ENCODE measurements at regions not wholly inside any gene's neighbourhood (a gene's known extent, or its start where the extent isn't known, plus 50 kb on each side); places are given as distances from the start of the nearest gene placed in this dataset.

GRCh38 chr3:160136421-160136820 is 88.8 kb upstream of the C3orf80 start:
- DNase-seq, result no peak
- intact Hi-C loops (cut with micrococcal nuclease), result no loop called here
- Mint-ChIP-seq H3K36me3 (ENCODE audit: low read depth) (no peaks in the 10 kb centered on the region), H3K4me3 (no peak overlapping the region), H3K4me1 (ENCODE audit: low read depth) (peaks cover 5% of the 10 kb centered on the region), H3K27me3 (ENCODE audit: low read depth) (peaks cover 3% of the 10 kb centered on the region), H3K27ac (no peak overlapping the region), H3K9me3 (no peaks in the 10 kb centered on the region)
- CTCF ChIA-PET, result interaction anchor here (0.6 kb wide), 1 partner anchor 356 kb away, joined by 3 read pairs; no protein-coding TSS in a partner anchor

GRCh38 chr3:160139291-160139690 is 85.9 kb upstream of the C3orf80 start:
- H3K4me1 Mint-ChIP-seq (ENCODE audit: low read depth), result peaks cover 5% of the 10 kb centered on the region
- CTCF ChIA-PET, result interaction anchor here (0.7 kb wide), 2 partner anchors 286 to 983 kb away, joined by 3 to 5 read pairs; no protein-coding TSS in a partner anchor

GRCh38 chr3:160140756-160141155 is 84.5 kb upstream of the C3orf80 start:
- DNase-seq, result peak; percentile 24
- CTCF ChIA-PET, result no interaction called here
- Mint-ChIP-seq H3K27ac (no peak overlapping the region), H3K9me3 (peaks cover 8% of the 10 kb centered on the region), H3K4me3 (no peak overlapping the region), H3K27me3 (ENCODE audit: low read depth) (peaks cover 6% of the 10 kb centered on the region), H3K36me3 (ENCODE audit: low read depth) (no peaks in the 10 kb centered on the region), H3K4me1 (ENCODE audit: low read depth) (peaks cover 5% of the 10 kb centered on the region)
- intact Hi-C loops (cut with micrococcal nuclease), result no loop called here

More at GRCh38 chr3:160139291-160139690, 85.9 kb upstream of the C3orf80 start:
- Mint-ChIP-seq H3K9me3 (peaks cover 8% of the 10 kb centered on the region), H3K27ac (no peak overlapping the region), H3K4me3 (no peak overlapping the region), H3K36me3 (ENCODE audit: low read depth) (no peaks in the 10 kb centered on the region), H3K27me3 (ENCODE audit: low read depth) (peaks cover 6% of the 10 kb centered on the region)
- intact Hi-C loops (cut with micrococcal nuclease), result no loop called here
- DNase-seq, result no peak

- Mint-ChIP-seq H3K9me3 (peaks cover 8% of the 10 kb centered on the region), H3K27me3 (ENCODE audit: low read depth) (peaks cover 6% of the 10 kb centered on the region), H3K4me3 (no peak overlapping the region), H3K27ac (no peak overlapping the region), H3K4me1 (ENCODE audit: low read depth) (peaks cover 5% of the 10 kb centered on the region), H3K36me3 (ENCODE audit: low read depth) (no peaks in the 10 kb centered on the region)
- intact Hi-C loops (cut with micrococcal nuclease), result no loop called here
- no peak for DNase-seq
- CTCF ChIA-PET, result interaction anchor here (0.6 kb wide), 1 partner anchor 348 kb away, joined by 3 read pairs; no protein-coding TSS in a partner anchor
Measured at GRCh38 chr3:160141485-160142185, 83.6 kb upstream of the C3orf80 start.

- Mint-ChIP-seq H3K4me1 (ENCODE audit: low read depth) (peaks cover 5% of the 10 kb centered on the region), H3K4me3 (no peak overlapping the region), H3K9me3 (peaks cover 8% of the 10 kb centered on the region), H3K27ac (no peak overlapping the region), H3K27me3 (ENCODE audit: low read depth) (peaks cover 6% of the 10 kb centered on the region), H3K36me3 (ENCODE audit: low read depth) (no peaks in the 10 kb centered on the region)
- no peak for DNase-seq
- CTCF ChIA-PET, result interaction anchor here (1.3 kb wide), 1 partner anchor 20 kb away, joined by 4 read pairs; no protein-coding TSS in a partner anchor
- intact Hi-C loops (cut with micrococcal nuclease), result no loop called here
Measured at GRCh38 chr3:160143482-160143881, 81.7 kb upstream of the C3orf80 start.

- CTCF ChIA-PET, result no interaction called here
Measured at GRCh38 chr3:160150066-160150465, 75.2 kb upstream of the C3orf80 start.

GRCh38 chr3:160150525-160150924 is 74.7 kb upstream of the C3orf80 start:
- Mint-ChIP-seq H3K4me3 (no peak overlapping the region), H3K36me3 (ENCODE audit: low read depth) (no peaks in the 10 kb centered on the region), H3K27ac (no peak overlapping the region), H3K27me3 (ENCODE audit: low read depth) (no peaks in the 10 kb centered on the region), H3K4me1 (ENCODE audit: low read depth) (no peaks in the 10 kb centered on the region), H3K9me3 (no peaks in the 10 kb centered on the region)
- intact Hi-C loops (cut with micrococcal nuclease), result no loop called here
- DNase-seq, result no peak
- CTCF ChIA-PET, result no interaction called here

More at GRCh38 chr3:160150066-160150465, 75.2 kb upstream of the C3orf80 start:
- Mint-ChIP-seq H3K4me1 (ENCODE audit: low read depth) (no peaks in the 10 kb centered on the region), H3K4me3 (no peak overlapping the region), H3K27me3 (ENCODE audit: low read depth) (no peaks in the 10 kb centered on the region), H3K9me3 (no peaks in the 10 kb centered on the region), H3K36me3 (ENCODE audit: low read depth) (no peaks in the 10 kb centered on the region), H3K27ac (no peak overlapping the region)
- intact Hi-C loops (cut with micrococcal nuclease), result no loop called here
- DNase-seq, result no peak

- CTCF ChIA-PET, result interaction anchor here (0.7 kb wide), 1 partner anchor 711 kb away, joined by 3 read pairs; no protein-coding TSS in a partner anchor
- H3K4me3 Mint-ChIP-seq, result no peak overlapping the region
- DNase-seq, result no peak
- no peaks in the 10 kb centered on the region for H3K27me3 Mint-ChIP-seq (ENCODE audit: low read depth)
- H3K36me3 Mint-ChIP-seq (ENCODE audit: low read depth), result no peaks in the 10 kb centered on the region
- H3K9me3 Mint-ChIP-seq, result no peaks in the 10 kb centered on the region
- H3K4me1 Mint-ChIP-seq (ENCODE audit: low read depth), result no peaks in the 10 kb centered on the region
- intact Hi-C loops (cut with micrococcal nuclease), result no loop called here
- H3K27ac Mint-ChIP-seq, result no peak overlapping the region
Measured at GRCh38 chr3:160152638-160153037, 72.6 kb upstream of the C3orf80 start.

GRCh38 chr3:160154033-160154432 is 71.2 kb upstream of the C3orf80 start:
- CTCF ChIA-PET, result interaction anchor here (1.4 kb wide), 1 partner anchor 20 kb away, joined by 3 read pairs; no protein-coding TSS in a partner anchor
- no peaks in the 10 kb centered on the region for H3K4me1 Mint-ChIP-seq (ENCODE audit: low read depth)
- no peaks in the 10 kb centered on the region for H3K27me3 Mint-ChIP-seq (ENCODE audit: low read depth)
- no peaks in the 10 kb centered on the region for H3K9me3 Mint-ChIP-seq
- H3K36me3 Mint-ChIP-seq (ENCODE audit: low read depth), result no peaks in the 10 kb centered on the region
- no peak overlapping the region for H3K27ac Mint-ChIP-seq
- H3K4me3 Mint-ChIP-seq, result no peak overlapping the region
- DNase-seq, result no peak
- intact Hi-C loops (cut with micrococcal nuclease), result no loop called here

- no peaks in the 10 kb centered on the region for H3K4me1 Mint-ChIP-seq (ENCODE audit: low read depth)
- no peak overlapping the region for H3K27ac Mint-ChIP-seq
- H3K9me3 Mint-ChIP-seq, result no peaks in the 10 kb centered on the region
- CTCF ChIA-PET, result interaction anchor here (1.4 kb wide), 1 partner anchor 20 kb away, joined by 3 read pairs; no protein-coding TSS in a partner anchor
- H3K36me3 Mint-ChIP-seq (ENCODE audit: low read depth), result no peaks in the 10 kb centered on the region
- intact Hi-C loops (cut with micrococcal nuclease), result no loop called here
- no peak for DNase-seq
- no peak overlapping the region for H3K4me3 Mint-ChIP-seq
- H3K27me3 Mint-ChIP-seq (ENCODE audit: low read depth), result no peaks in the 10 kb centered on the region
Measured at GRCh38 chr3:160154596-160154995, 70.6 kb upstream of the C3orf80 start.

GRCh38 chr3:160157321-160157720 is 67.9 kb upstream of the C3orf80 start:
- Mint-ChIP-seq H3K27me3 (ENCODE audit: low read depth) (no peaks in the 10 kb centered on the region), H3K27ac (no peak overlapping the region), H3K9me3 (no peaks in the 10 kb centered on the region), H3K4me3 (no peak overlapping the region), H3K36me3 (ENCODE audit: low read depth) (no peaks in the 10 kb centered on the region), H3K4me1 (ENCODE audit: low read depth) (no peaks in the 10 kb centered on the region)
- DNase-seq, result no peak
- CTCF ChIA-PET, result no interaction called here
- intact Hi-C loops (cut with micrococcal nuclease), result no loop called here

- Mint-ChIP-seq H3K27me3 (ENCODE audit: low read depth) (no peaks in the 10 kb centered on the region), H3K27ac (no peak overlapping the region), H3K9me3 (no peaks in the 10 kb centered on the region), H3K4me1 (ENCODE audit: low read depth) (no peaks in the 10 kb centered on the region), H3K36me3 (ENCODE audit: low read depth) (no peaks in the 10 kb centered on the region), H3K4me3 (no peak overlapping the region)
- intact Hi-C loops (cut with micrococcal nuclease), result no loop called here
- DNase-seq, result no peak
- CTCF ChIA-PET, result no interaction called here
Measured at GRCh38 chr3:160159341-160159740, 65.9 kb upstream of the C3orf80 start.

GRCh38 chr3:160159806-160160205 is 65.4 kb upstream of the C3orf80 start:
- intact Hi-C loops (cut with micrococcal nuclease), result loop anchor here (10.0 kb wide), 1 partner anchor 275 kb away; no protein-coding TSS in a partner anchor
- CTCF ChIA-PET, result no interaction called here
- no peak overlapping the region for H3K4me3 Mint-ChIP-seq

More at GRCh38 chr3:160159806-160160205, 65.4 kb upstream of the C3orf80 start:
- no peak overlapping the region for H3K27ac Mint-ChIP-seq
- no peaks in the 10 kb centered on the region for H3K27me3 Mint-ChIP-seq (ENCODE audit: low read depth)
- H3K36me3 Mint-ChIP-seq (ENCODE audit: low read depth), result no peaks in the 10 kb centered on the region
- DNase-seq, result no peak
- no peaks in the 10 kb centered on the region for H3K4me1 Mint-ChIP-seq (ENCODE audit: low read depth)
- H3K9me3 Mint-ChIP-seq, result no peaks in the 10 kb centered on the region
